Fibroblast of skin of abdomen (primary cell): ENCODE measurements at regions not wholly inside any gene's neighbourhood (a gene's known extent, or its start where the extent isn't known, plus 50 kb on each side); places are given as distances from the start of the nearest gene placed in this dataset.
A peak's percentile ranks its signal among the peaks of the same experiment; 100 is the strongest.
"Not testable (repeated sequence)": the region's sequence is repeated elsewhere in the genome, so short reads cannot be mapped to it uniquely, and the experiment has no call there.

Experiments used
- DNase-seq: peaks from one replicate; pipeline ENCODE4 v3.0.0-alpha.2; 2013

GRCh38 chr3:74978684-74979083 is 364.2 kb upstream of the CNTN3 start:
- no peak for DNase-seq

- not testable (repeated sequence) for DNase-seq
Observed at GRCh38 chr3:74985028-74985904, 370.8 kb upstream of the CNTN3 start.

DNA sequence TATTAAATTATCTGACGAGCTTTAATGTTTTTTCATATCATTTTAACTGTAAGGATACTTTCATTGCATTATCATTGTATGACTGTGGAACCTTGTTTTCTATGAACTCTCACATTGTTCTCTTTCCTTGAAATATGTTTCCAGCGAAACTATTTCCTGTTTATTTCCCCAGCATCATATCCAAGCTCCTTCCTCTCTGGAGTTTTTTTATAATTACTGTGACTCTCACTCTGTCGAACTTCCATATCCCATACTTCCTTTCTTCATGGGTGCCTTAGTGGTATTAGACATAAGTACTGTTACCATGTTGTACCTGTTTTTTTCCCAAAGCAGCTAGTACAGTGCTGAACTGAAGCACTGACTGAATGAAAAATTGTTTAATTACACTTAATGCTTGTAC is 373.6 kb upstream of the CNTN3 start:
- DNase-seq = no peak

DNA sequence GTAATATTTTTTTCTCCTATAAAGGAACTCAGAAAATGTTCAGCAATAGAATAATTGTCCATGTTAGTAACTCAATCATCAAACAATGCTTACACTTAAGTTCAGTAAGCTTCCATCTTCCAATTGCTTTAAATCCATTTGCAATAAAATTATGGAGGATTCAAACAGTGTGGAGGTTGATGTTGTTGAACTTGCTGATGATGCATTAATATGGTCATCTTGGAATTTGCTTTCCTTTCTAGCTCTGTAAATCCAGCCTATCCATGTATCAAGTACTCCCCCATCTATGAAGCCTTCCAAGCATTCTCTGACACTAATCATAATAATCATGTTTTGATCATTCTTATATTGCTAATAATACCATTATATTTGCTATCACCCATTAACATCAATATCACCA is 378.4 kb upstream of the CNTN3 start:
- no peak for DNase-seq

- no peak for DNase-seq
Observed at GRCh38 chr3:75001330-75001729, 386.9 kb upstream of the CNTN3 start.

DNA sequence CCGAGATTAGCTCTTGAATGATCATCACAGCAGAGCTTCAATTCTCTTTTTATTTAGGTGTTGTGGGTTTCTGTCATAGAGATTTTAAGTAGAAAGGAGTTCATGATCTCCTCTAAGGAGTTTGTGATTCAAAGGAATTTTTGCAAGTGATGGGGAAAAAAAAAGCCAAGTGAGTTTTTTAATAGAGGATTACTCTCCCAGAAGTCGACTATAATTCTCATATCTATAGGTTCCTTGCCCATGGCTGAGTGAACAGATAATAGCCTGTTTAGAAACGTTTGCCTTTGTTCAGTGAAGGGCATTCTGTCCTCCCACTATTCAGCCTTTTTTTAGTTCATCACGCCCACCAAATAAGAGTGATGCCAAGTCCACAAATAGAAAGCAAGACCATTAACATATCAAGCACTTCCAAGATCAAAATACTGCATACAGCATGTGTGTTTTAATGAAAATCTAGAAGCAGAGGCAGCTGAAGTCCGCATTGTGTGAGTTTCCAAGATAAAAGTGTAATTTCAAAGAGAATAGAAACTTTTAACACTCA is 398.4 kb upstream of the CNTN3 start:
- no peak for DNase-seq

GRCh38 chr3:75014008-75014407 is 399.5 kb upstream of the CNTN3 start:
- no peak for DNase-seq

GRCh38 chr3:75015280-75015679 is 400.8 kb upstream of the CNTN3 start:
- no peak for DNase-seq

DNA sequence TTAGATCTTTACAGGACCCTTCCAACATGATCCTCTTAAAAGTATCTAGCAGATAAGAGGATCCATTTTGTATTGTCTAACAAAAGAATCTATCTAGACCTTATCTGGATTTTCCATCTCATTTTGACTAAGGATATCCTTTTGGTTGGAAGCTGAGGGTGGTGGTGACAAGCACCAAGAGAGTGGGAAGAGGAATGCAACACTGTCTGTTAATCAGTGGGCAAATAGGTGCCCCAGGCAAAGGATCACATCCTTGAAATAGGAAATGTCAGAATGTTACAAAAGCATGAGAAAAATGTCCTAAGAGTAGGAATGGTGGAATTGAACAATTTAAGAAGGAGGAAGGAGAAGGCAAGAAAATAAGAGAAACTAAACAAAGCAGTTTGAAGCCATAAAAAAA is 420.7 kb upstream of the CNTN3 start:
- no peak for DNase-seq

GRCh38 chr3:75042941-75043340 is 428.5 kb upstream of the CNTN3 start:
- no peak for DNase-seq

DNA sequence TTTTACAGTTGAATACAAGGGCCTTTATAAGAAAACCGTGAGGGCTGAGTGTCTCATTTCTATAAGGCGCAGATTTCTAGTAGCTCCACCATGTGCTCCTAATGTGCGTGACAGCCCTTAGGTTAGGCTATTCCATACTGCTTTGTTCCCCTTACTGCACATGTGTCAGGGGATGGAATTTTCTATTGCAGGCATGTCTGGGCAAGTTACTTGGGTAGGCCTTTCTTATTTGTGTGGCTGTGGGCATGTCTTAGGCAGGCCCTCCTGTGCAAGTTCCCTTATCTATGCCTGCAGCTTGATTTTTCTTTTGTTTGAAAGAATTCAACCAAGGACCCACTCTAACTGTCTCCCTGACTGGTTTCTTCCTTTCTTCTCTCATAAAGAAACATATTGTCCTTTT is 434.2 kb upstream of the CNTN3 start:
- peak; percentile 20 for DNase-seq

DNA sequence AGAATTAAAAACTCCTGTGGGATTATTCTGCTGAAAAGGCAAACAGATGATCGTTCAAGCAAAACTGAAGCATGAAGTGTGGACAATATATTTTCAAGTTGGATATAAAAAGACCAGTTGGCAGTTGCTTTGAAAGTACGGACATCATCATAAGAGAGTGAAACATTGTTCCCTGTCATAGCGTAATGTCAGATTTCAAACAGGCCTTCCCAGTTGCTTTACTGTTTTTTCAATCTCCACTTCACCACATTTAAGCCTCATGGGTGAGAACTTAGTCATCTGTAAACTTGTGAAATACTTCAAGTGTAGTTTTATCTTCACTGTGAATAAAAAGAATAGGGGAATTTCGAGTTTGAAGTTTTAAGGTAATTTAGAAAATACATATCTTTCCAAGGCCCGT is 435.1 kb upstream of the CNTN3 start:
- DNase-seq = peak; percentile 4

DNA sequence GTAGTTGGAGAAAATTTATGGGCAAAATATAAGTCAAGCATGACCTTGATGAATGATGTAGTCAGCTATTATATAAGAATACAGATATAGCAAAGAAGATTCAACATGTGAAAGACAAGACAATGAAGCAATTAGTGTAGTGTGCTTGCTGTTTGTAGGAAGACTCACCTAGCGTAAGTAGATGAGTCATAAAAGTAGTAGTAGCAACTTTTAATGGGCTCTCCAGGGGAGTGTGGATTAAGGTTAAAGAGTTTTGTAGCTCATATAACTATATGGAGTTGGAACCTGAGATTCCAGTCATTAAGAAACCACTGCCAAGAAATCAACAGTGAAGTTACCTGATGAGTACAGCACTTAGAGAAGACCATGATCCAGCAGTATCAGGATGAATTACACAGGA is 444.7 kb upstream of the CNTN3 start:
- DNase-seq = no peak

- no peak for DNase-seq
Observed at GRCh38 chr3:75061806-75062205, 447.3 kb upstream of the CNTN3 start.

DNA sequence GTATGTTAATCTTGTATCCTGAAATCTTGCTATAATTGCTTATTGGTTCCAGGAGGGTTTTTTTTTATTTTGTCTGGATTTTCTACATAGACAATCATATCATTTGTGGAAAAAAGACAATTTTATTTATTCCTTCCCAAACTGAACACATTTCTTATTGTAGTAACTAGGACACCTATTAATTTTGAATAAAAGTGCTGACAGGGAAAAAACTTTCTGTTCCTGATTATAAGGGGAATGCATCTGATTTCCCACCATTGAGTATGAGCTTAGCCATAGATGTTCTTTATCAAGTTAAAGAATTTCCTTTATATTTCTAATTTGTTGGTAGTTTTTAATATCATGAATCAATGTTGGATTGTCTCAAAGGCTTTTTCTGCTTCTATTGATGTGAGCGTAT is 460.7 kb upstream of the CNTN3 start:
- no peak for DNase-seq

DNA sequence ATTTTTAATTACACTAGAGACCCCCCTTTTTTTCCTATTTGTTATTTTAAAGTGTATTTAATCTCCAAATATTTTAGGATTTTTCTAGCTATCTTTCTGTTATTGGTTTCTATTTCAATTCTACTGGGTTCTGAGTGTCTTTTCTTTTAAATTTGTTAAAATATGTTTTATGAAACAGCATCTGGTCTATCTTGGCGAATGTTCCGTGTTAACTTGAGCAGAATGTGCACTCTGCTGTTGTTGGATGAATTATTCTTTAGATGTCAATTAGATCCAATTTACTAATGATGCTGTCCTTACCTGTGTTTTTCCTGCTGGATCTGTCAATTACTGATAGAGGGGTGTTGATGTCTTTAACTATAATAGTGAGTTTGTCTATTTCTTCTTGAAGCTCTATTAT is 462.0 kb upstream of the CNTN3 start:
- no peak for DNase-seq

- DNase-seq = no peak
Observed at GRCh38 chr3:75078290-75078689, 463.8 kb upstream of the CNTN3 start.

GRCh38 chr3:75082845-75083244 is 468.4 kb upstream of the CNTN3 start:
- no peak for DNase-seq

GRCh38 chr3:75089841-75090240 is 475.4 kb upstream of the CNTN3 start:
- DNase-seq = no peak

DNA sequence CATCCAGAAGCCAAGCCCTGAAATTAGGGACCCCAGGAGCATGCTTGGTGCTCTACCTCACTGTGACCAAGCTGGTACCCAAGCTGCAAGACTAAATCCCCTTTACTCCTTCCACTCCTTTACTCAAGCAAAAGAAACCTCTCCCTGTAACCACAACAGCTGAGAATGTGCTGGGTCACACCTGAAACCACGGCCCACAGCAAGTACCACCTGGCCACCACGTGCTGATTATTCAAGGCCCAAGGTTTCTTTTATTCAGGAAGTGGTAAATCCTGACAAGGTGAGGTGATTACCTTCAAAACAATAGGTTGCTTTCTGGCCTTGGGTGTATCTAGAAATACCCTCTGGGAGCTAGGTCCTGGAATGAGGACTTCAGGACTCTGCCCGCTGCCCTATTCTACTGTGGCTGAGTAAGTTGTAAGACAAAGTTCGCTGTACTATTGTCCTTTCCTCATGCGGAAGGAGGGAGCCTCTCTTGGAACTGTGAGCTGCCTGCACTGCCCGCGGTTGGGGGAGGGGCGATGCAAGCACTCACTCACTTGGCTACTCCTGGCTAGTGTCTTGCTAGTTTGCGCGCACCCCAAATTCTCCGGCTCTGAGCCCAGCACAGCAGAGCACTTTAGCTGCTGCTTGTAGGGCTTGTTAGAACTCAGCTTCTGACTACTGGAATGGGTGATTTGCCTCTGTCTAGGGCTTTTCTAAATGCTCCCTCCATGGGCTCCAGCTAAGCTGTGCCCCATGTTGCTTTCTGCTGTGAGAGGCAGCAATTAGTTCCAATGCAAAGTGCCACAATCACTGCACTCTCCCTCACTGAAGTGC is 487.1 kb upstream of the CNTN3 start:
- no peak for DNase-seq

DNA sequence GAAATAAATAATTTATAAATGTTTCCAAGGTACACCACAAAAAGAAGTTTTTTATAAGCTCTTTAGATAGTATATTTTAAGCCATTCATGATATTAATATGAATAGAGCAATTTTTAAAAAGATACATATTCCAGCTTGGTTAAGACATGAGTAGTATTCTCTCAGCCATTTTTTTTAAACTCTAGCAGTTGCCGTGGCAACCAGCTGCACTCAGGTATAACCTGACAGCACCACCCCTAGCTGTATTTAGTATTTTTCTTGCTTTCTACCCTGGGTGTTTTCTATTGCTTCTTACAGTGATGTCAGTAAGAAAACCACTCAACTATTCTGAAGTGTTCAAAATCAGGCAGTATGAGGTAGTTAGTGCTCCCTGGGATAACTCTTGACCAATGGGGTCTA is 496.3 kb upstream of the CNTN3 start:
- no peak for DNase-seq

- DNase-seq = no peak
Observed at GRCh38 chr3:75115695-75116094, 501.2 kb upstream of the CNTN3 start.

- no peak for DNase-seq
Observed at GRCh38 chr3:75118779-75119178, 504.3 kb upstream of the CNTN3 start.

- DNase-seq = no peak
Observed at GRCh38 chr3:75126556-75126955, 512.1 kb upstream of the CNTN3 start.
